Skeletal muscle cell (primary cell): ENCODE measurements at regions not wholly inside any gene's neighbourhood (a gene's known extent, or its start where the extent isn't known, plus 50 kb on each side); places are given as distances from the start of the nearest gene placed in this dataset.

Experiments used
- DNase-seq: peaks from one replicate; pipeline ENCODE4 v3.0.0-alpha.2; 2010; ENCODE audit warnings: low read depth
- H3K4me3 ChIP-seq: 2 replicates; pipeline ENCODE4 v1.5.1; 2011; ENCODE audit warnings: low read depth, mild to moderate bottlenecking, control low read depth, low read length, moderate library complexity

GRCh38 chr6:147874322-147874721, 365.8 kb downstream of the SAMD5 start:
- H3K4me3 ChIP-seq = no peak overlapping the region
- DNase-seq = no peak

GRCh38 chr6:147879031-147879580, 370.6 kb downstream of the SAMD5 start:
- no peak overlapping the region for H3K4me3 ChIP-seq
- DNase-seq = no peak

GRCh38 chr6:147881432-147881831, 372.9 kb downstream of the SAMD5 start:
- no peak overlapping the region for H3K4me3 ChIP-seq
- DNase-seq = no peak

GRCh38 chr6:147888374-147888773, 379.9 kb downstream of the SAMD5 start:
- no peak for DNase-seq
- H3K4me3 ChIP-seq = no peak overlapping the region

DNA sequence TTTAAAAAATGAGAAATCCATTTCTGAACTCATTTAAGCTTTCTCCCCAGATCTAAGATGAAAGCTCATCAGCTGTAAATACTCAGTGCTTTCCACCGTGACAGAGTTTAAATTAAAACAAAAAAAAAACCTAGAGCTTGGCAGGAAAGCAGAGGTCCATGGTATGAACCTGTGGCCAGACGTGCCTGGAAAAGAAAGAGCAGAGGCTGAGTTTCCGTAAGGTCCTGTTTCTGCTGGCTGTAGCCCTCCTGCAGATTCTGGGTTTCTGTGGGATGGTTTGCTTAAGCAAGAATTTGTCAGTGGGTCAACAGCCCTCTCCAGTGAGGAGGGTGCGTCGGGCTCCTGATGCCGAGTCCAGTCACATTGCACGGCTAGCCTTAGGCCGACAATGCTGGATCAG, 383.2 kb downstream of the SAMD5 start:
- DNase-seq = no peak
- H3K4me3 ChIP-seq = no peak overlapping the region

DNA sequence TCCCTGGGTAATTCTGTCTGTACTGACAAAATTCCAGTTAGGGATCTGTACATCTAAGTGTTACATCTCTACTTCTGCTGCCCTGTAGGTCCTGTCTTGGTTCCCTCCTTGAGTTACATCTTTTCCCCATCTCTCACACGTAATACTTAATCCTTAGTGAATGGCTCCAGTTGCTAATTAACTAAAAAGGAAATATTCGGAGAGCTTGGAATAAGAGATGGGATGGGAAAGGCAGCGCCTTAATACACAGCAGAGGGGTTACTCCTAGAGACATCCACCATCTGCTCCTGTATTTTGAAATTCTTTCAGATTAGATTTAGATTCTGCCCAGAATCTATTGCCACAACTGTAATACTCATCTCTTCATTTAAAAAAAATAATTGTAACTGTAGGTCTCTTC, 384.0 kb downstream of the SAMD5 start:
- DNase-seq = no peak
- no peak overlapping the region for H3K4me3 ChIP-seq

DNA sequence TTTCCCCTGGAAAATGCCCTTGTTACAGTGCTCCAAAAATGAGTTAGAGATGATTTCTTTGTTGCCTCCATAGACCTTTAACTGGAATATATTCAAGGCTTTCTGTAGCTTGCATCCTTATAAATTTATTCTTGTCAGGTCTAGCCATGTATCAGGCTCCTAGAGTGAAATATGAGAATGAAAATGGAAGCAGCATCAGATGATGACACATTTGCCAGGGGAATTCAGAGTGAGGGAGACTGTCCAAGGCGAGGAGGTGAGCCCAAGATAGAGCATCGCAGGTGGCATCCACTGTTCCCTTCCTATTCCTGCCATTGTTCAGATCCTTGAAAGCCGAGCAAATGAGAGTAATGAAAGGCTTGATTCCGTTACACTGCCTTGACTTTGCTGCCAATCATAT, 386.8 kb downstream of the SAMD5 start:
- DNase-seq = no peak
- H3K4me3 ChIP-seq = no peak overlapping the region

- no peak for DNase-seq
- no peak overlapping the region for H3K4me3 ChIP-seq
Observed at GRCh38 chr6:147900247-147900830, 391.8 kb downstream of the SAMD5 start.

GRCh38 chr6:147903321-147903720, 394.8 kb downstream of the SAMD5 start:
- no peak overlapping the region for H3K4me3 ChIP-seq

DNA sequence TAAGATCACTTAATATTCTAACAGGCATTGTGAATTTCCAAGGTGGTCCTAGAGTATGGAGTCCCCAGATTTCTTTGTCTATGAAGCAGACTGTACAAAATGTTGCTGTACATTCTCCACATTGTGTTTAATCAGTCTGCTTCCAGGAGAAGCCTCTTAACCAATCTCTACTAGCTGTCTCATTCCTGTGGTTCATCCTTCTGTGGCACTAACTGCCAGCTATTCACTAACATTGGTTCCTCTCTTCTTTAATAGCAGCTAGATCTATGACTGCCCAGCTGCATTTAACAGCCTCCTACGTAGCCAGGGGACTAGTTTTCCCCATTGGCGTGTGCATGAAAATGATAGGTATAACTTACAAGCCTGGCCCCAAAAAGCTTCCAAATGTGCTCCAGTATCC, 395.4 kb downstream of the SAMD5 start:
- DNase-seq = no peak

More at GRCh38 chr6:147903321-147903720, 394.8 kb downstream of the SAMD5 start:
- peak; percentile 12 for DNase-seq

DNA sequence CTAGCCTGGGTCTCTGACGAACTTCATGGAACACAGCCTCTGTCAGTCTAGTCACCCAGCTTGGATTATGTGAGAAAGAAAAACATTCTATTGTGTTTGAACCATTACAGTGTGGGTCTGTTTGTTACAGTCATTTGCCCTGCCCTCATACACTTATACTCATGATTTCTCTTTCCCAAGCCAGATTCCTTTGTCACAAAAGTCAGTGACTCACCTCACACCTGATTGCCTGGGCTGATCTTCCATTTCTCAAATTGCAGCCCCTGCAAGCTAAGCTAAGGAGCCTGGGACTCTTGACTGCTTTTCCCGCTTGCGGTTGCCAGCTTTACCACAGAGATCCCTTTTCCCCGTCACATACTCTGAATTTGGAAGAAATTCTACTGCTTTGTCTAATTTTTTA, 395.9 kb downstream of the SAMD5 start:
- DNase-seq = no peak
- no peak overlapping the region for H3K4me3 ChIP-seq

More for the DNA sequence above, 395.4 kb downstream of the SAMD5 start:
- no peak overlapping the region for H3K4me3 ChIP-seq

GRCh38 chr6:147905711-147906110, 397.2 kb downstream of the SAMD5 start:
- DNase-seq = peak; percentile 14
- no peak overlapping the region for H3K4me3 ChIP-seq

DNA sequence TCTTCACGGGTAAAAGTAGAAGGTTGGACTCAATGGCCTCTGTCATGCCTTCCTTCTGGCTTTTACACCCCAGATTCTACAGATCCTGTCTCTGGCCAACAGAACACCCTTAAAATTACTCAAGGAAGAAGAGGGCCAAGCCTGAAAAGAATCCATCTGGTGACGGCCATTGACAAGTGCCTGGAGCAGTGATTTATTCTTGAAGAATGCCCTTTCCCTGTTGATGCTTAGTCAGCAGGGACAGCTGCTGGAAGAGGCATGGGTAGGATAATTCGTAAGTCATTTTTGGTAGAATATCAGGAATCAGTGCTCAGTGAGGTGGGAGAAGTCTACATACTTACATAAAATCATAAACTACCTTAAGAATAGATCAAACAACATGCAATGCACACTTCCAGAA, 397.9 kb downstream of the SAMD5 start:
- DNase-seq = peak; percentile 23

DNA sequence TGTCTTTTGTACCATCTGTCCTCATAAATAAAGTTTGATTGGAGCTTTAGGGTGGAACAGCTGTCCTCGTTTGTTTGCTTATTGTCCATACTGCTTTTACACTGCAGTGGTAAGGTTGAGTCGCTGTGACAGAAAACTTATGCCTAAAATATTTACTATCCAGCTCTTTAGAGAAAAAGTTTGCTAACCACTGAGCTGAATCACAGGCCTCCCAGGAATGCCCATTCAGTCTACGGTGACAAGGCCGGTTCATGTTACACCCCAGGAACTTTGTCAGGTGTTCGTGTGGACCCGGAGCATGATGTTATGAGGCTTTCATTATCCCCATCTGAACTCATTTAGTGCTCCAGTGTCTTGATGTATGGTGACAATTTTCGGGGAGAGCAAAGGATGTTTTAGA, 401.1 kb downstream of the SAMD5 start:
- no peak overlapping the region for H3K4me3 ChIP-seq
- DNase-seq = peak; percentile 46

More for the DNA sequence above, 397.9 kb downstream of the SAMD5 start:
- no peak overlapping the region for H3K4me3 ChIP-seq

DNA sequence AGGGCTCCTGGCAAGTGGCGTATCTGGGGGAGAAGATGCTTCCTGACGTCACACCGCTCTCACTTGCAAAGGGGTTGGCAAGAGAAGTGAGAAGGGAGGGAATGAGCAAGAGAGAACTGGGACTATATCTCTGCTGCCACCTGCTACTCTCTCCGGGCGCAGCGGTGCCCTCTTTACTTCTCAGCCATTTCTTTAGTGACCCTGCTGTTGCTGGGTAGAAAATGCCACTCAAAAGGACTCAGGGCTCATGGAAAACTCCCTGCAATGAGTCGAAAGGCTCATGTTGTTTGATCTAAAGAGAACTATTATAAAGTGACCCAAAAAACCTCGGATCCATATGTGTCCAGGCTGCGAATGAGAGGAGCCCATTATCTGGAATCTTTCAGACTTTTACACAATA, 401.8 kb downstream of the SAMD5 start:
- H3K4me3 ChIP-seq = no peak overlapping the region
- no peak for DNase-seq

DNA sequence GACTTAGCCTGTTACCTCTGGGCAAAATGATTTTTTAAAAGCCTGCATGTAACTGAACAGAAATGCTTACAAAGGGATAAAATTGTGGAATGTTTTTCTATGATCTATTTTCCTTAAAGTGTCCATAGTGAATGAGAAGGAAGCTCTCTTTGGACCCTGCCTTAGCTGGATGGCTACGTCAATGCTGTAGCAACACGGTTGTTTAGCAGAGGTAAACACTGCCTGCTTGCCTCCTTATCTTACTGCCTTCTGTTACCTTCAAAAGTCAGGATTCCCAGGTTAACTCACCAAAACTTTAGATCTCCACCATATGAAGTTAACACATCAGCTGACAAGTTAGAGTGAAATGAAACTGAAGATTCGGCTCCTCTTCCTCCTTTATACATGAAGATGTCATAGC, 402.6 kb downstream of the SAMD5 start:
- no peak overlapping the region for H3K4me3 ChIP-seq
- no peak for DNase-seq

GRCh38 chr6:147911686-147912085, 403.2 kb downstream of the SAMD5 start:
- peak; percentile 51 for DNase-seq
- no peak overlapping the region for H3K4me3 ChIP-seq

DNA sequence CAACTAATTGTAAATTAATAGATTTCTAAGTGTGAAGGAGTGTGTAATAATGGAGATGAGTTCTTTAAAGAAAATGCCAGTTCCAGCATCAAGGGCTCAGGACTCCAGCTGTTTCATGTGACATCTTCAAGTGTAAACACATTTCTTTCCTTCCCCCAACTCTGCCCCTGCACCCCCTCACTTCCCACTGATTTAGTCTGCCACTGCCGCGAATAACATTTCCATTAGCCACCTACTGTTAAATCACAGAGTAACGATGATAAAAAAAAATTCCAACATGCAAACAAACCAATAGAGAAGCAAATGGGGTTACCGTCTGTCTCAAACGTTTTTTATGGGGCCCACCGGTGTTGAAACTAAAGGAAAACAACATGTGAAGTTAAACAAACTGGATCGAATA, 414.3 kb downstream of the SAMD5 start:
- DNase-seq = no peak
- H3K4me3 ChIP-seq = no peak overlapping the region

DNA sequence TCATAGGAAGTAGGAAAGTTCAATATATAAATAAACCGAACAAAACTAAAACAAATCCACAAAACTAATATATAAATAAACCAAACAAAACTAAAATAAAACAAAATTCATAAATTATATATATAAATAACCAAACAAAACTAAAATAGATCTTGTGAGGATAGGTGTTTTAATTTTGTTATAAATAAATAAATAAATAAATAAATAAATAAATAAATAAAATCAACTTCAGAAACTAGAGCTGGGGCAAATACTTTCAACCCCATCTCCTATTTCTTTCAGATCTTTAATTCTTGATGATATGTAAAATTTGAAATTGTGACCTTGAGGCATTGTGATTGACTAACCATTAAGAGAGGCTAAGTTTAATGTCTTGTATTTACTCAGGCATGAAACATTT, 416.1 kb downstream of the SAMD5 start:
- no peak for DNase-seq
- H3K4me3 ChIP-seq = no peak overlapping the region

- H3K4me3 ChIP-seq = no peak overlapping the region
- no peak for DNase-seq
Observed at GRCh38 chr6:147925826-147926225, 416.8 kb upstream of the SASH1 start.

DNA sequence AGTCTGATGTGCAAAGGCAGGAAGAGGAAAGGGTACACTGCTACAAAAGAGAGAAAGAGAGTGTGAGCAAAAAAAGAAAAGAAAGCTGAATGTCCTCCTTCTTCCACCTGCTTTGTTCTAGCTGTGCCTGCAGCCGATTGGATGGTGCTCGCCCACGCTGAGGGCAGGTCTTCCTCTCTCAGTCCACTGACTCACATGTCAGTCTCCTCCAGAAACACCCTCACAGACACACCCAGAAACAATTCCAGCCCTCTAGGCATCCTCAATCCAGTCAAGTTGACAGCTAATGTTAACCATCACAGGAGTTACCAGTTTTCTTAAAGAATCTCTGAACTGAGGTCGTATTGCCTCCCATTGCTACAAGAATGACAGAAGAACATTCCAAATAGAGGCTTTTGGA, 411.9 kb upstream of the SASH1 start:
- no peak for DNase-seq
- no peak overlapping the region for H3K4me3 ChIP-seq

DNA sequence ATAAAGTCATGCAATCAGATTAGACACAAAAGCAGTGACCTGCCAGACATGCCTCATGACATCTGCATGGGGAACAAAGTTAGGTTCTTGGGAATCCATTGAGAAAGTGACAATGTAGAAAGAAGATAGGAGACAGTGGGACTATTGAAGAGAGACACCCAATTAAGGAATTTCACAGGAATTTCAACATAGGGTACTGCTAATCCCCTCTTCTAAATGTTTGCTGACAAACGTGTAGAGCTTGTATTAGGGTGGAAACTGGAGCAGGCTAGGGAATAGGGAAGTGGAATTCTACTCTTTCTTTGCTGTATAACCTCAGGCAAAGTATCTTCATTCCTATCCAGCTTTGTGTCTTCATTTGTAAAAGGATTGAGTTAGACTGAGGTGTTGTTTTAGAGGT, 409.4 kb upstream of the SASH1 start:
- DNase-seq = no peak
- H3K4me3 ChIP-seq = no peak overlapping the region
